ENCODE measurements at regions not wholly inside any gene's neighbourhood (a gene's known extent, or its start where the extent isn't known, plus 50 kb on each side); places are given as distances from the start of the nearest gene placed in this dataset.

DNA sequence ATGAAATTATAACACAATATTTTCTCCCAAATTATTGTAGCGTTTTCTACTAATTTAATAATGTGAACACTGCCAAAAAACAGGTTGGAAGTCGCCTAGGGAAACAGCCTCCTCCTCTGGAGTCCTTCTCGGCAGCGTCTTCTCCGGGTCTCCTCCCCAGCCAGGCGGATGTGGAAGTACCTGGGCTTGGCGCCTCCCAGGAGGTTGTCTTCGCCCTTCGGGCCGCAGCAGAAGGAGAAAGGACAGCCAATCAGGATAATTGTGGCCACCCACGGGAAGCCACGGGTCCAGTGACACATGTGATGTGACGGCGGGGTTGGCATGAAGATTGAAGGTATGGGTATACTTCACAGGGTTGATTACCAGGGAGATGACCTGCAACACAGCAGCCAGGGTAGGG is 491.2 kb downstream of the PYDC2 start:
- TF ChIP-seq ZNF112 (tag by site-specific recombination; IDR thresholded peaks at IDR 0.05) = no peak
- TF ChIP-seq ZNF624 (tag by site-specific recombination; IDR thresholded peaks at IDR 0.05) = no peak
- no peak for TF ChIP-seq ZBTB20 (tag by site-specific recombination; IDR thresholded peaks at IDR 0.05)
- TF ChIP-seq, protein P1, sequence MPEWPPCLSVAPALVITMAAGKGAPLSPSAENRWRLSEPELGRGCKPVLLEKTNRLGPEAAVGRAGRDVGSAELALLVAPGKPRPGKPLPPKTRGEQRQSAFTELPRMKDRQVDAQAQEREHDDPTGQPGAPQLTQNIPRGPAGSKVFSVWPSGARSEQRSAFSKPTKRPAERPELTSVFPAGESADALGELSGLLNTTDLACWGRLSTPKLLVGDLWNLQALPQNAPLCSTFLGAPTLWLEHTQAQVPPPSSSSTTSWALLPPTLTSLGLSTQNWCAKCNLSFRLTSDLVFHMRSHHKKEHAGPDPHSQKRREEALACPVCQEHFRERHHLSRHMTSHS (tag by site-specific recombination; IDR thresholded peaks at IDR 0.05) = no peak
- TF ChIP-seq, protein P2, sequence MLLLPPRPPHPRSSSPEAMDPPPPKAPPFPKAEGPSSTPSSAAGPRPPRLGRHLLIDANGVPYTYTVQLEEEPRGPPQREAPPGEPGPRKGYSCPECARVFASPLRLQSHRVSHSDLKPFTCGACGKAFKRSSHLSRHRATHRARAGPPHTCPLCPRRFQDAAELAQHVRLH (tag by site-specific recombination; IDR thresholded peaks at IDR 0.05) = no peak
- TF ChIP-seq, protein P3, sequence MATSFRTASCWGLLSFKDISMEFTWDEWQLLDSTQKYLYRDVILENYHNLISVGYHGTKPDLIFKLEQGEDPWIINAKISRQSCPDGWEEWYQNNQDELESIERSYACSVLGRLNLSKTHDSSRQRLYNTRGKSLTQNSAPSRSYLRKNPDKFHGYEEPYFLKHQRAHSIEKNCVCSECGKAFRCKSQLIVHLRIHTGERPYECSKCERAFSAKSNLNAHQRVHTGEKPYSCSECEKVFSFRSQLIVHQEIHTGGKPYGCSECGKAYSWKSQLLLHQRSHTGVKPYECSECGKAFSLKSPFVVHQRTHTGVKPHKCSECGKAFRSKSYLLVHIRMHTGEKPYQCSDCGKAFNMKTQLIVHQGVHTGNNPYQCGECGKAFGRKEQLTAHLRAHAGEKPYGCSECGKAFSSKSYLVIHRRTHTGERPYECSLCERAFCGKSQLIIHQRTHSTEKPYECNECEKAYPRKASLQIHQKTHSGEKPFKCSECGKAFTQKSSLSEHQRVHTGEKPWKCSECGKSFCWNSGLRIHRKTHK (tag by site-specific recombination; IDR thresholded peaks at IDR 0.05) = no peak
- TF ChIP-seq, protein P4, sequence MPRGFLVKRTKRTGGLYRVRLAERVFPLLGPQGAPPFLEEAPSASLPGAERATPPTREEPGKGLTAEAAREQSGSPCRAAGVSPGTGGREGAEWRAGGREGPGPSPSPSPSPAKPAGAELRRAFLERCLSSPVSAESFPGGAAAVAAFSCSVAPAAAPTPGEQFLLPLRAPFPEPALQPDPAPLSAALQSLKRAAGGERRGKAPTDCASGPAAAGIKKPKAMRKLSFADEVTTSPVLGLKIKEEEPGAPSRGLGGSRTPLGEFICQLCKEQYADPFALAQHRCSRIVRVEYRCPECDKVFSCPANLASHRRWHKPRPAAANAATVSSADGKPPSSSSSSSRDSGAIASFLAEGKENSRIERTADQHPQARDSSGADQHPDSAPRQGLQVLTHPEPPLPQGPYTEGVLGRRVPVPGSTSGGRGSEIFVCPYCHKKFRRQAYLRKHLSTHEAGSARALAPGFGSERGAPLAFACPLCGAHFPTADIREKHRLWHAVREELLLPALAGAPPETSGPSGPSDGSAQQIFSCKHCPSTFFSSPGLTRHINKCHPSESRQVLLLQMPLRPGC (tag by site-specific recombination; IDR thresholded peaks at IDR 0.05) = no peak
- no peak for TF ChIP-seq ZFP41 (tag by site-specific recombination; IDR thresholded peaks at IDR 0.05; ENCODE audit: borderline replicate concordance)
- TF ChIP-seq ZBTB17 (tag by site-specific recombination; IDR thresholded peaks at IDR 0.05) = no peak
- no peak for TF ChIP-seq ZNF629 (tag by site-specific recombination; IDR thresholded peaks at IDR 0.05)
- POLR2A ChIA-PET = no interaction called here
- Histone ChIP-seq H3K4me1 (ENCODE audit: control insufficient read depth, insufficient read depth, low read length) (no peaks in the 10 kb centered on the region), H3K36me3 (ENCODE audit: control insufficient read depth in 2 of 2, insufficient read depth in 1 of 2, low read length in 2 of 2) (no peaks in the 10 kb centered on the region), H3K4me3 (ENCODE audit: low read depth, low read length) (no peak overlapping the region), H3K9me3 (ENCODE audit: control insufficient read depth, insufficient read depth, low read depth, low read length) (no peaks in the 10 kb centered on the region), H3K27ac (ENCODE audit: extremely low read depth, low read depth, low read length) (no peak overlapping the region)
- CTCF ChIA-PET = no interaction called here

DNA sequence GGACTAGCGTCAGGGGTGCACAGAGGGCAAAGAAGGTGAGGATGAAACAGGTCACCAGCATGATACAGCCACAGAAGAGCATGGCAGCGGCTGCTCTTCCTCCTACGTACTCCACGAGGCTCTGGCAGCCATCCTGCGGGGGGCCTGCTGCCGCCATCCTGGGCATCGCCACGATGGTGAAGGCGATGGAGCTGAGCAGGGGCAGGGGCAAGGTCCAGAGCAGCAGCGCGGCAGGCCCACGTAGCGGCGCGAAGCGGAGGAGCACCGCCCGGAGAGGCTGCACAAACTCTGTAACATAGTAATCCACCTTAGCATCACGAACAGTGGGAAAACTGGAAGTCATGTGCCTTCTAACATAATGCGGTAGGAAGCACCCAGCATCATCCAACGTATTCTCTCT is 491.6 kb downstream of the PYDC2 start:
- Histone ChIP-seq H3K4me3 (ENCODE audit: low read depth, low read length) (no peak overlapping the region), H3K36me3 (ENCODE audit: control insufficient read depth in 2 of 2, insufficient read depth in 1 of 2, low read length in 2 of 2) (no peaks in the 10 kb centered on the region), H3K9me3 (ENCODE audit: control insufficient read depth, insufficient read depth, low read depth, low read length) (no peaks in the 10 kb centered on the region), H3K4me1 (ENCODE audit: control insufficient read depth, insufficient read depth, low read length) (no peaks in the 10 kb centered on the region), H3K27ac (ENCODE audit: extremely low read depth, low read depth, low read length) (no peak overlapping the region)
- CTCF ChIA-PET = no interaction called here
- TF ChIP-seq SCRT2 (tag by site-specific recombination; IDR thresholded peaks at IDR 0.05) = no peak
- TF ChIP-seq SP2 (tag by site-specific recombination; IDR thresholded peaks at IDR 0.05) = no peak
- no peak for TF ChIP-seq KLF9 (tag by site-specific recombination; IDR thresholded peaks at IDR 0.05; ENCODE audit: low read depth)
- TF ChIP-seq ZNF311 (tag by site-specific recombination; IDR thresholded peaks at IDR 0.05; ENCODE audit: borderline replicate concordance) = no peak
- TF ChIP-seq, protein P5, sequence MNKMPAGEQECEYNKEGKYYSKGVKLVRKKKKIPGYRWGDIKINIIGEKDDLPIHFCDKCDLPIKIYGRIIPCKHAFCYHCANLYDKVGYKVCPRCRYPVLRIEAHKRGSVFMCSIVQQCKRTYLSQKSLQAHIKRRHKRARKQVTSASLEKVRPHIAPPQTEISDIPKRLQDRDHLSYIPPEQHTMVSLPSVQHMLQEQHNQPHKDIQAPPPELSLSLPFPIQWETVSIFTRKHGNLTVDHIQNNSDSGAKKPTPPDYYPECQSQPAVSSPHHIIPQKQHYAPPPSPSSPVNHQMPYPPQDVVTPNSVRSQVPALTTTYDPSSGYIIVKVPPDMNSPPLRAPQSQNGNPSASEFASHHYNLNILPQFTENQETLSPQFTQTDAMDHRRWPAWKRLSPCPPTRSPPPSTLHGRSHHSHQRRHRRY (tag by site-specific recombination; IDR thresholded peaks at IDR 0.05) = no peak
- TF ChIP-seq FEZF1 (tag by site-specific recombination; IDR thresholded peaks at IDR 0.05) = no peak
- no peak for TF ChIP-seq ZNF747 (tag by site-specific recombination; IDR thresholded peaks at IDR 0.05)
- TF ChIP-seq BCL11B (tag by site-specific recombination; IDR thresholded peaks at IDR 0.05; ENCODE audit: low read depth) = no peak
- TF ChIP-seq, protein P6, sequence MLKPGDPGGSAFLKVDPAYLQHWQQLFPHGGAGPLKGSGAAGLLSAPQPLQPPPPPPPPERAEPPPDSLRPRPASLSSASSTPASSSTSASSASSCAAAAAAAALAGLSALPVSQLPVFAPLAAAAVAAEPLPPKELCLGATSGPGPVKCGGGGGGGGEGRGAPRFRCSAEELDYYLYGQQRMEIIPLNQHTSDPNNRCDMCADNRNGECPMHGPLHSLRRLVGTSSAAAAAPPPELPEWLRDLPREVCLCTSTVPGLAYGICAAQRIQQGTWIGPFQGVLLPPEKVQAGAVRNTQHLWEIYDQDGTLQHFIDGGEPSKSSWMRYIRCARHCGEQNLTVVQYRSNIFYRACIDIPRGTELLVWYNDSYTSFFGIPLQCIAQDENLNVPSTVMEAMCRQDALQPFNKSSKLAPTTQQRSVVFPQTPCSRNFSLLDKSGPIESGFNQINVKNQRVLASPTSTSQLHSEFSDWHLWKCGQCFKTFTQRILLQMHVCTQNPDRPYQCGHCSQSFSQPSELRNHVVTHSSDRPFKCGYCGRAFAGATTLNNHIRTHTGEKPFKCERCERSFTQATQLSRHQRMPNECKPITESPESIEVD (tag by site-specific recombination; IDR thresholded peaks at IDR 0.05) = no peak
- no peak for TF ChIP-seq ZNF629 (tag by site-specific recombination; IDR thresholded peaks at IDR 0.05)
- no peak for TF ChIP-seq ZNF266 (tag by site-specific recombination; IDR thresholded peaks at IDR 0.05; ENCODE audit: low read depth)
- TF ChIP-seq ZNF792 (tag by site-specific recombination; IDR thresholded peaks at IDR 0.05) = no peak
- TF ChIP-seq ZIC2 (tag by site-specific recombination; IDR thresholded peaks at IDR 0.05) = no peak
- TF ChIP-seq ZXDB (tag by site-specific recombination; IDR thresholded peaks at IDR 0.05) = no peak
- TF ChIP-seq ZNF791 (tag by site-specific recombination; IDR thresholded peaks at IDR 0.05) = no peak
- TF ChIP-seq, protein P2 (tag by site-specific recombination; IDR thresholded peaks at IDR 0.05) = no peak
- TF ChIP-seq, protein P7, sequence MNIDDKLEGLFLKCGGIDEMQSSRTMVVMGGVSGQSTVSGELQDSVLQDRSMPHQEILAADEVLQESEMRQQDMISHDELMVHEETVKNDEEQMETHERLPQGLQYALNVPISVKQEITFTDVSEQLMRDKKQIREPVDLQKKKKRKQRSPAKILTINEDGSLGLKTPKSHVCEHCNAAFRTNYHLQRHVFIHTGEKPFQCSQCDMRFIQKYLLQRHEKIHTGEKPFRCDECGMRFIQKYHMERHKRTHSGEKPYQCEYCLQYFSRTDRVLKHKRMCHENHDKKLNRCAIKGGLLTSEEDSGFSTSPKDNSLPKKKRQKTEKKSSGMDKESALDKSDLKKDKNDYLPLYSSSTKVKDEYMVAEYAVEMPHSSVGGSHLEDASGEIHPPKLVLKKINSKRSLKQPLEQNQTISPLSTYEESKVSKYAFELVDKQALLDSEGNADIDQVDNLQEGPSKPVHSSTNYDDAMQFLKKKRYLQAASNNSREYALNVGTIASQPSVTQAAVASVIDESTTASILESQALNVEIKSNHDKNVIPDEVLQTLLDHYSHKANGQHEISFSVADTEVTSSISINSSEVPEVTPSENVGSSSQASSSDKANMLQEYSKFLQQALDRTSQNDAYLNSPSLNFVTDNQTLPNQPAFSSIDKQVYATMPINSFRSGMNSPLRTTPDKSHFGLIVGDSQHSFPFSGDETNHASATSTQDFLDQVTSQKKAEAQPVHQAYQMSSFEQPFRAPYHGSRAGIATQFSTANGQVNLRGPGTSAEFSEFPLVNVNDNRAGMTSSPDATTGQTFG (tag by site-specific recombination; IDR thresholded peaks at IDR 0.05; ENCODE audit: borderline replicate concordance) = no peak
- TF ChIP-seq ZFP41 (tag by site-specific recombination; IDR thresholded peaks at IDR 0.05; ENCODE audit: borderline replicate concordance) = no peak
- TF ChIP-seq ZNF560 (tag by site-specific recombination; IDR thresholded peaks at IDR 0.05; ENCODE audit: borderline replicate concordance) = no peak
- POLR2A ChIA-PET = no interaction called here

Measured in HEK293 (cell line).